GM23338 (cell line): ENCODE measurements at regions not wholly inside any gene's neighbourhood (a gene's known extent, or its start where the extent isn't known, plus 50 kb on each side); places are given as distances from the start of the nearest gene placed in this dataset.
"Not testable (repeated sequence)": the region's sequence is repeated elsewhere in the genome, so short reads cannot be mapped to it uniquely, and the experiment has no call there.

Experiments used
- CREB1 ChIP-seq: fragments of 250-450 bp; sonication (Bioruptor Pico); IDR thresholded peaks from 2 replicates; pipeline ENCODE4 v1.5.0; 2020; ENCODE audit warnings: low read depth, mild to moderate bottlenecking, moderate library complexity
- EZH2 ChIP-seq: fragments of 200-600 bp; sonication (generic); IDR thresholded peaks from one replicate; pipeline ENCODE4 v1.8.0; 2017; ENCODE audit warnings: antibody characterized with exemption, mild to moderate bottlenecking, low read depth; ENCODE audit not compliant: unreplicated experiment
- EZH2phosphoT487 ChIP-seq: fragments of 200-600 bp; sonication (generic); IDR thresholded peaks from one replicate; pipeline ENCODE4 v1.8.1; 2018; ENCODE audit warnings: antibody characterized with exemption; ENCODE audit not compliant: unreplicated experiment
- POLR2AphosphoS5 ChIP-seq: IDR thresholded peaks from 2 replicates; pipeline ENCODE4 v1.6.1; 2016; ENCODE audit warnings: antibody characterized with exemption, low read depth
- TF ChIP-seq, protein P1 (sequence below), 2 experiments: fragments of 200-600 bp in 1 of 2; sonication (generic) in 1 of 2; conservative IDR thresholded peaks; 2 replicates each; pipeline versions ENCODE4 v1.5.1 to v1.6.1; 2016 to 2017; ENCODE audit warnings: antibody characterized with exemption in 2 of 2, low read depth in 2 of 2, mild to moderate bottlenecking in 2 of 2, moderate library complexity in 1 of 2

DNA sequence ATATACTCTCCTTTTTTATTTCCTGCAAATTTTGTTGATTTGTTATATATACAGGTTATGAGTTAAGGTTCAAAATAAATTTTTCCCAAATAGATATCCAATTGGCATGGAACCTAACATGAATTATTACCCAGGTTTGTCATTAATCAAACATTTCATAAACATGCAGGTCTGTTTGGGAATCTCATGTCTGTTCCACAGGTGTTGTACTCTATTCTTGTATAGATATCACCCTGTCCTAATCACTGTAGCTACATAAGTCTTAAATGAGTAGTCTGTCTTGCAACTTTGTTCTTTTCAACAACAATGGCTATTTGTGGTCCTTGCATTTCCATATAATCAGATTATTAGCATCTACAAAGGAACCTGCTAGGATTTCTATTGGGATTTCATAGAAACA is 121.9 kb downstream of the LIMS4 start:
- TF ChIP-seq, protein P1, sequence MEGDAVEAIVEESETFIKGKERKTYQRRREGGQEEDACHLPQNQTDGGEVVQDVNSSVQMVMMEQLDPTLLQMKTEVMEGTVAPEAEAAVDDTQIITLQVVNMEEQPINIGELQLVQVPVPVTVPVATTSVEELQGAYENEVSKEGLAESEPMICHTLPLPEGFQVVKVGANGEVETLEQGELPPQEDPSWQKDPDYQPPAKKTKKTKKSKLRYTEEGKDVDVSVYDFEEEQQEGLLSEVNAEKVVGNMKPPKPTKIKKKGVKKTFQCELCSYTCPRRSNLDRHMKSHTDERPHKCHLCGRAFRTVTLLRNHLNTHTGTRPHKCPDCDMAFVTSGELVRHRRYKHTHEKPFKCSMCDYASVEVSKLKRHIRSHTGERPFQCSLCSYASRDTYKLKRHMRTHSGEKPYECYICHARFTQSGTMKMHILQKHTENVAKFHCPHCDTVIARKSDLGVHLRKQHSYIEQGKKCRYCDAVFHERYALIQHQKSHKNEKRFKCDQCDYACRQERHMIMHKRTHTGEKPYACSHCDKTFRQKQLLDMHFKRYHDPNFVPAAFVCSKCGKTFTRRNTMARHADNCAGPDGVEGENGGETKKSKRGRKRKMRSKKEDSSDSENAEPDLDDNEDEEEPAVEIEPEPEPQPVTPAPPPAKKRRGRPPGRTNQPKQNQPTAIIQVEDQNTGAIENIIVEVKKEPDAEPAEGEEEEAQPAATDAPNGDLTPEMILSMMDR (conservative IDR thresholded peaks at IDR 0.05; ENCODE audit: low read depth in 2 of 2), result not testable (repeated sequence)
- not testable (repeated sequence) for TF ChIP-seq EZH2; CREB1 (CRISPR knock-in tag); EZH2phosphoT487; POLR2AphosphoS5
